ENCODE measurements at regions not wholly inside any gene's neighbourhood (a gene's known extent, or its start where the extent isn't known, plus 50 kb on each side); places are given as distances from the start of the nearest gene placed in this dataset.
"Not testable (repeated sequence)": the region's sequence is repeated elsewhere in the genome, so short reads cannot be mapped to it uniquely, and the experiment has no call there.

GRCh38 chr11:33990131-33990530, 61.4 kb upstream of the CAPRIN1 start:
- TF ChIP-seq CTCF, POLR2A (IDR thresholded peaks at IDR 0.05): not testable (repeated sequence)

Data from sigmoid colon (tissue), 3 donors.